Astrocyte of the spinal cord (primary cell): ENCODE measurements at regions not wholly inside any gene's neighbourhood (a gene's known extent, or its start where the extent isn't known, plus 50 kb on each side); places are given as distances from the start of the nearest gene placed in this dataset.

Experiments used
- DNase-seq: peaks from one replicate; pipeline ENCODE4 v3.0.0; 2011; ENCODE audit warnings: low read depth, low spot score
- H3K4me3 ChIP-seq: 2 replicates; pipeline ENCODE4 v1.5.1; 2011; ENCODE audit warnings: low read depth, mild to moderate bottlenecking, low read length, moderate library complexity
- in situ Hi-C: cut with HindIII; loops from 2 replicates; pipeline ENCODE4 v1.10.0; 2017; ENCODE audit warnings: low sequenced_read_pairs
- TF ChIP-seq, protein P1 (sequence below): IDR thresholded peaks from 2 replicates; pipeline ENCODE4 v1.5.1; 2012; ENCODE audit warnings: low read depth, mild to moderate bottlenecking, low read length, inconsistent platforms

DNA sequence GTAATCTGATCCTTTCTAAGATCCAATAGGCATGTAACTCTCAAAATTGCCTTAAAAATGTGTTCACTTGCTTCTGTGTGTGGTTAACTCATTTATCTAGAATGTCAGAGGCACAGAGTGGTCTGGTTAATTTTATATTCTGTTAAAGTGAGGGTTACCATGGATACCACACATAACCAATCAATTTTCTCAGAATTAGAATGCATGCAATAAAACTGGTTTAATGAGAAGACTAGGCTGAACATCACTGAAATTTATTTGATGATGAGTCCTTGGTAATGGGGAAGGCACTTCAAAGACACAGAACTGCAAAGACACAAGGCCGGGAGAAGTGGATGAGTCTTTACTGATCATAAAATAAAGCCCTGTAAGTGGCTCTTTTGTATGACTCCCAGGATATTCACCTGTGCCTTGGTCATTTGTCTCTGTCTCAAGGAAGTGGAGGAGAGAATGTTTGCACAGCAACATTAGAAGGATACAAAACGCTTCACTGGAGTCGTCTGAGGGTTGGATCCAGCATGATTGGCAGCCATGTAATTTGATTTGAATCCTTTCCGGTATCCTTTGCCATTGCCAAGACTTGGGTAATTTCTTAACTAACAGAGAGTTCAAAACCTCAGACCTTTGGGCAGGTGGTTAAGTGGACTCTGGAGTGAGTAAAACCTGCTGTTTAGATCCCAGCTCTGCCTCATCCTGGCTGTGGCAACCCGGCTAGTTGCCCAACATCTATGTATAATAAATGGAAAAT is 94.0 kb upstream of the RBPJ start:
- TF ChIP-seq, protein P1, sequence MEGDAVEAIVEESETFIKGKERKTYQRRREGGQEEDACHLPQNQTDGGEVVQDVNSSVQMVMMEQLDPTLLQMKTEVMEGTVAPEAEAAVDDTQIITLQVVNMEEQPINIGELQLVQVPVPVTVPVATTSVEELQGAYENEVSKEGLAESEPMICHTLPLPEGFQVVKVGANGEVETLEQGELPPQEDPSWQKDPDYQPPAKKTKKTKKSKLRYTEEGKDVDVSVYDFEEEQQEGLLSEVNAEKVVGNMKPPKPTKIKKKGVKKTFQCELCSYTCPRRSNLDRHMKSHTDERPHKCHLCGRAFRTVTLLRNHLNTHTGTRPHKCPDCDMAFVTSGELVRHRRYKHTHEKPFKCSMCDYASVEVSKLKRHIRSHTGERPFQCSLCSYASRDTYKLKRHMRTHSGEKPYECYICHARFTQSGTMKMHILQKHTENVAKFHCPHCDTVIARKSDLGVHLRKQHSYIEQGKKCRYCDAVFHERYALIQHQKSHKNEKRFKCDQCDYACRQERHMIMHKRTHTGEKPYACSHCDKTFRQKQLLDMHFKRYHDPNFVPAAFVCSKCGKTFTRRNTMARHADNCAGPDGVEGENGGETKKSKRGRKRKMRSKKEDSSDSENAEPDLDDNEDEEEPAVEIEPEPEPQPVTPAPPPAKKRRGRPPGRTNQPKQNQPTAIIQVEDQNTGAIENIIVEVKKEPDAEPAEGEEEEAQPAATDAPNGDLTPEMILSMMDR, result no peak
- no peak for DNase-seq
- H3K4me3 ChIP-seq, result no peak overlapping the region
- in situ Hi-C loops, result no loop called here

DNA sequence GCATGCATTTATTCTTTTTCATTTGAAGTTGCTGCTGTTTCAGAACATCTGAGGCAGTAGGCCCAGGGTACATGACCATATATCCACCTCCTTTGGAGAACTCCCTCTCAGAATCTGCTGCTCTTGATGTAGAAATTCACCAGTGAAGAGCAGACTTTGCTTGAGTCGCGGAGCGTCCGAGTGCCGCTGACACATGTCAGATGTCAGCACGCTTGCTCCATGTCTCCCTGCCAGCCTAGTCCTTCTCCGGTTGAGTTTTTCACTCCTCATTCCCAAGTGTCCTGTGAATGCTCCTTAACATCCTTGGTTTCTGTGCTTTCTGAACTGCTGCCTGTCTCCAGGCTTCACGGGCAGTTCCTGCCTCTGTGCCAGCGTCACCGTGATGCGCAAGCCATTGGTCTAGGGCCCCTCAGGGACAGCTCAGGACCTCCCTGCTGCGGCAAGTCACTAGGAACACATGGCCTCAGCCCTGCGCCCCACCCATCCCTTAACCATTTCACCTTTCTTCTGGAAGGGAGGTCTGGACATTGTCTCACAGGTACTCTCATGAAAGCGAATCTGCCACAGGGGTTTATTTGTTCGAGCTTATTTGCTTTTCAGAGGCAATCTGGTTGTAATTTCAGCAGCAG is 93.1 kb upstream of the RBPJ start:
- in situ Hi-C loops, result no loop called here
- no peak for DNase-seq
- TF ChIP-seq, protein P1, result no peak
- no peak overlapping the region for H3K4me3 ChIP-seq

DNA sequence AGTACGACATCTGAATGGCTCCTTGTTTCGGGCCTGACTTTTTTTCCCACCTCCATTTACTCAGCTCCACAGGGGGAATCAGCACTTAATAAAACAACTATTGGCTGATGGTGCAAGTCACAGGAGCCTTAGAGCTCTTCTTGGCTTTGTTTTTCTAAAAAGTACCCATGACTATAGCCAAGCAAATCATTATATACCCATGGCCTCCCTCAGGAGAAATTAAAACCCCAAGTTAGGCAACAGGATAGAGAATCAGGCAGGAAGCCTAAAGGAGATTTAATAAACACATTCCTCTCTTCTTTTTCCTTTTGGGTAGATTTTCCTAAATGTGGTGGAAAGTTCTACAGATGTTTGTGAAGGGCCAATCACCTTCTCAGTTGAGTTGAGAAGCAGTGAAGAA is 91.9 kb upstream of the RBPJ start:
- DNase-seq, result no peak
- TF ChIP-seq, protein P1, result no peak
- no peak overlapping the region for H3K4me3 ChIP-seq
- in situ Hi-C loops, result no loop called here

DNA sequence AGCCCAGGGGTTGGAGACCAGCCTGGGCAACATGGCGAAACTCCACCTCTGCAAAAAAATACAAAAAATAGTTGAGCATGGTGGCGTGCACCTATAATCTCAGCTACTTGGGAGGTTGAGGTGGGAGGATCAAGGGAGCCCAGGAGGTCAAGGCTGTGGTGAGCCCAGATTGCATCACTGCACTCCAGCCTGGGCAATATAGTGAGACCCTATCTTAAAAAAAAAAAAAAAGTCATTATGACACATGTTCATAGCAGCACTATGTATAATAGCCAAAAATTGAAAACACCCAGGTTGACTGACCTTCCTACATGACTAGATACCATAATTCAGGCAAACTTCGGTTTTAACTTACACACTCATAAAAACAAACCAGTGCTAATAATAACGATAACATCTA is 90.8 kb upstream of the RBPJ start:
- in situ Hi-C loops, result no loop called here
- TF ChIP-seq, protein P1, result no peak
- H3K4me3 ChIP-seq, result no peak overlapping the region
- DNase-seq, result no peak

DNA sequence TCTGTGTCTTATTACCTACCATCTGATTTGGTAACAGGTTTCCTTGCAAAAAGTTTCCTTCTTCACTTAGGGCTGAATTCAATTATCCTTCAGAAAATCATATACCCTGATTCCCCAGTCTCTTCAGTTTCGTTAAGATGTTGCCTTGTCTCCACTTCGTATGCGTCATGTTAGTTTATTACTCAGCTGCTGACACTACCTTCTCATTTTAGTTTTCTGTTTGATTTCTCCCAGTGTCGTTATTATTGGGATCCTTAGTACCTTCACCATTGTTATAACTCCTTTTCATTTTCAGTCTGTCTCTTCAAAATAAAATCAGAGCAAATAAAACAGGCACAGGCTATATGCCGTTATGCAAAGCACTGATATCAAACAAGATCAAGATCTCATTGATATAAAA is 87.5 kb upstream of the RBPJ start:
- no peak for DNase-seq
- TF ChIP-seq, protein P1, result no peak
- no peak overlapping the region for H3K4me3 ChIP-seq
- in situ Hi-C loops, result no loop called here

DNA sequence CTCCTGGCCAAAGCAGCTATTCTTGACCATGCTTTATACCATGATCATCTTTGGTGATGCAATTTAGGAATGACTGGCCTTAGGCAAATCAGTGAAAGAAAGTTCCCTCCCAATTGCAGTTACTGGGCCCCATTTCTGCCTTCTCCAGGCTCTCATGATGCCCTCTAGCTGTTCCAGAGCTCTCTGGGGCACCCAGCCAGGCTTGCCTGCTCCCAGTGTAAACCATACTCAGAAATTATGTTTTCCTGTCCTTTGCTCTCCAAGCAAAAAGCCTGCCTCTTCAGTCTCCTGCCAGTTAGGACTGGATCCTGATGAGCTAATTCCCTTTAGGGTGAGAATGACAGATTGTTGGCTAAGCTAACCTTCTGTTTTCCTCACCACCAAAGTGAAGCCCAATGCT is 85.3 kb upstream of the RBPJ start:
- no peak overlapping the region for H3K4me3 ChIP-seq
- peak; percentile 40 for DNase-seq
- in situ Hi-C loops, result no loop called here
- TF ChIP-seq, protein P1, result peak; percentile 18
